IMR-90 (cell line): ENCODE measurements at regions not wholly inside any gene's neighbourhood (a gene's known extent, or its start where the extent isn't known, plus 50 kb on each side); places are given as distances from the start of the nearest gene placed in this dataset.

Experiments used
- ATAC-seq: fragments of 200-7000 bp; cut with Tn5 transposase; 2 replicates; pipeline ENCODE4 v1.9.1; 2020; ENCODE audit warnings: low read depth, mild to moderate bottlenecking, moderate library complexity
- BruUV-seq: library from RNA; stranded (reverse); fragments of 400-500 nt; replicated peaks from 2 replicates; lab custom pipeline; 2021; lab: Mats Ljungman, UMichigan
- CTCF ChIA-PET: fragments of 300-600 bp; formaldehyde crosslinking; extraction: SDS; loops from one replicate; lab custom pipeline; 2021; ENCODE audit warnings: antibody characterized with exemption; lab: Yijun Ruan, JAX
- POLR2A ChIA-PET: fragments of 300-600 bp; sonication (Branson Sonifier 250); formaldehyde crosslinking; loops from one replicate; lab custom pipeline; 2022; ENCODE audit warnings: antibody characterized with exemption; ENCODE audit not compliant: unreplicated experiment; lab: Charles Lee
- DNase-seq: peaks from one replicate; pipeline ENCODE4 v3.0.0; 2013
- H2AFZ ChIP-seq: replicated peaks from 2 replicates; pipeline ENCODE3; 2013; ENCODE audit warnings: low read length, mild to moderate bottlenecking; ENCODE audit not compliant: poor library complexity
- H2AK5ac ChIP-seq: 2 replicates; pipeline ENCODE4 v1.6.1; 2013; ENCODE audit warnings: low read depth, low read length, inconsistent platforms
- H2AK9ac ChIP-seq: replicated peaks from 2 replicates; pipeline ENCODE3; 2013; ENCODE audit warnings: mild to moderate bottlenecking, low read depth, low read length, moderate library complexity; ENCODE audit not compliant: poor library complexity
- H2BK120ac ChIP-seq: 2 replicates; pipeline ENCODE4 v1.6.1; 2013; ENCODE audit warnings: low read depth, low read length, inconsistent platforms
- H2BK15ac ChIP-seq: 3 replicates; pipeline ENCODE4 v1.6.1; 2013; ENCODE audit warnings: low read depth, low read length, inconsistent platforms
- H2BK20ac ChIP-seq: 2 replicates; pipeline ENCODE4 v1.6.1; 2013; ENCODE audit warnings: low read depth, mild to moderate bottlenecking, inconsistent platforms, low read length, moderate library complexity
- H2BK5ac ChIP-seq: 2 replicates; pipeline ENCODE4 v1.6.1; 2013; ENCODE audit warnings: mild to moderate bottlenecking, low read depth, low read length, inconsistent platforms; ENCODE audit not compliant: poor library complexity, severe bottlenecking
- H3K14ac ChIP-seq: replicated peaks from 2 replicates; pipeline ENCODE4 v1.6.1; 2013; ENCODE audit warnings: low read depth, low read length, inconsistent platforms
- H3K18ac ChIP-seq: 2 replicates; pipeline ENCODE4 v1.6.1; 2013; ENCODE audit warnings: low read depth, low read length, control low read depth
- H3K23ac ChIP-seq: 2 replicates; pipeline ENCODE4 v1.6.1; 2013; ENCODE audit warnings: low read depth, low read length, inconsistent platforms
- H3K27ac ChIP-seq: 2 replicates; pipeline ENCODE4 v1.5.1; 2013; ENCODE audit warnings: mild to moderate bottlenecking, control low read depth, low read length; ENCODE audit not compliant: insufficient read depth
- H3K27me3 ChIP-seq: 2 replicates; pipeline ENCODE4 v1.6.1; 2013; ENCODE audit warnings: low read length; ENCODE audit not compliant: control insufficient read depth, insufficient read depth
- H3K36me3 ChIP-seq: 2 replicates; pipeline ENCODE4 v1.6.1; 2013; ENCODE audit warnings: low read length, mixed read lengths; ENCODE audit not compliant: control insufficient read depth, insufficient read depth
- H3K4ac ChIP-seq: 2 replicates; pipeline ENCODE4 v1.6.1; 2013; ENCODE audit warnings: low read depth, low read length, inconsistent platforms
- H3K4me1 ChIP-seq: 2 replicates; pipeline ENCODE4 v1.6.1; 2013; ENCODE audit warnings: low read length, mixed read lengths; ENCODE audit not compliant: control insufficient read depth, insufficient read depth
- H3K4me2 ChIP-seq: 2 replicates; pipeline ENCODE4 v1.6.1; 2013; ENCODE audit warnings: low read depth, mild to moderate bottlenecking, control low read depth, low read length, moderate library complexity
- H3K4me3 ChIP-seq: 2 replicates; pipeline ENCODE4 v1.5.1; 2013; ENCODE audit warnings: low read depth, mild to moderate bottlenecking, control low read depth, low read length, moderate library complexity; ENCODE audit not compliant: insufficient read depth
- H3K56ac ChIP-seq: 2 replicates; pipeline ENCODE4 v1.6.1; 2013; ENCODE audit warnings: low read length, inconsistent platforms; ENCODE audit not compliant: insufficient read depth; ENCODE audit errors: extremely low read depth
- H3K79me1 ChIP-seq, 2 experiments: 2 replicates each; pipeline ENCODE4 v1.6.1; 2013; ENCODE audit warnings: low read length in 2 of 2, inconsistent platforms in 1 of 2, low read depth in 1 of 2
- H3K9ac ChIP-seq: 2 replicates; pipeline ENCODE4 v1.6.1; 2013; ENCODE audit warnings: low read depth, low read length, control low read depth
- H3K9me1 ChIP-seq: 2 replicates; pipeline ENCODE4 v1.6.1; 2013; ENCODE audit warnings: low read length, inconsistent platforms; ENCODE audit not compliant: insufficient read depth
- H3K9me3 ChIP-seq: 2 replicates; pipeline ENCODE4 v1.6.1; 2013; ENCODE audit warnings: low read length; ENCODE audit not compliant: control insufficient read depth, insufficient read depth
- H4K20me1 ChIP-seq: 2 replicates; pipeline ENCODE4 v1.6.1; 2013; ENCODE audit warnings: low read length, inconsistent platforms; ENCODE audit not compliant: insufficient read depth
- H4K5ac ChIP-seq: 2 replicates; pipeline ENCODE4 v1.6.1; 2013; ENCODE audit warnings: mild to moderate bottlenecking, low read depth, low read length, control low read depth
- H4K8ac ChIP-seq, 2 experiments: 2 replicates each; pipeline ENCODE4 v1.6.1; 2013; ENCODE audit warnings: low read depth in 2 of 2, low read length in 2 of 2, control low read depth in 1 of 2, inconsistent platforms in 1 of 2
- H4K91ac ChIP-seq: 2 replicates; pipeline ENCODE4 v1.6.1; 2013; ENCODE audit warnings: low read depth, low read length, inconsistent platforms; ENCODE audit not compliant: insufficient read depth
- BHLHE40 ChIP-seq: fragments of 150-350 bp; IDR thresholded peaks from 2 replicates; pipeline ENCODE4 v1.6.1; 2016; ENCODE audit warnings: mild to moderate bottlenecking, low read depth, low read length
- CEBPB ChIP-seq: IDR thresholded peaks from 2 replicates; pipeline ENCODE4 v1.6.1; 2012; ENCODE audit warnings: low read depth, low read length, improper control_type of control experiment
- CHD1 ChIP-seq: IDR thresholded peaks from 2 replicates; pipeline ENCODE4 v1.6.1; 2012; ENCODE audit warnings: low read depth, low read length, improper control_type of control experiment
- FOS ChIP-seq: fragments of 150-350 bp; IDR thresholded peaks from 2 replicates; pipeline ENCODE4 v1.6.1; 2016; ENCODE audit warnings: low read depth, low read length
- MAFK ChIP-seq: IDR thresholded peaks from 2 replicates; pipeline ENCODE4 v1.6.1; 2012; ENCODE audit warnings: low read depth, low read length, improper control_type of control experiment
- MAZ ChIP-seq: IDR thresholded peaks from 2 replicates; pipeline ENCODE4 v1.6.1; 2012; ENCODE audit warnings: low read depth, mild to moderate bottlenecking, low read length, improper control_type of control experiment, moderate library complexity, borderline replicate concordance
- MXI1 ChIP-seq: IDR thresholded peaks from 2 replicates; pipeline ENCODE4 v1.6.1; 2012; ENCODE audit warnings: low read depth, mild to moderate bottlenecking, low read length, moderate library complexity, borderline replicate concordance
- NFE2L2 ChIP-seq: fragments of 150-350 bp; IDR thresholded peaks from 2 replicates; pipeline ENCODE4 v1.6.1; 2016; ENCODE audit warnings: low read depth, mild to moderate bottlenecking, low read length
- POLR2A ChIP-seq: IDR thresholded peaks from 2 replicates; pipeline ENCODE4 v1.6.1; 2012; ENCODE audit warnings: mild to moderate bottlenecking, low read depth, low read length
- RAD21 ChIP-seq: IDR thresholded peaks from 2 replicates; pipeline ENCODE4 v1.6.1; 2012; ENCODE audit warnings: low read length, improper control_type of control experiment
- RCOR1 ChIP-seq: IDR thresholded peaks from 2 replicates; pipeline ENCODE4 v1.6.1; 2012; ENCODE audit warnings: mild to moderate bottlenecking, low read length, improper control_type of control experiment; ENCODE audit not compliant: insufficient replicate concordance
- RFX5 ChIP-seq: IDR thresholded peaks from 2 replicates; pipeline ENCODE4 v1.8.0; 2012; ENCODE audit warnings: low read depth, mild to moderate bottlenecking, low read length, moderate library complexity
- SMC3 ChIP-seq: fragments of 150-350 bp; IDR thresholded peaks from 2 replicates; pipeline ENCODE4 v1.6.1; 2016; ENCODE audit warnings: low read depth, mild to moderate bottlenecking, antibody characterized with exemption, low read length, moderate library complexity
- WGBS, 2 experiments: methylation state at CpG; one replicate each; pipeline versions ENCODE4 v1.1.5 to v1.1.7; 2013; ENCODE audit warnings: missing lambda C conversion rate in 2 of 2; ENCODE audit not compliant: insufficient read length in 1 of 2; ENCODE audit errors: extremely low coverage in 2 of 2; 5-methylcytosine and 5-hydroxymethylcytosine counted together
- dilution Hi-C: fragments of 300-500 bp; cut with HindIII; formaldehyde crosslinking; loops from one replicate; pipeline ENCODE4 v1.14.3; 2018; ENCODE audit warnings: low sequenced_read_pairs; ENCODE audit not compliant: unreplicated experiment
- in situ Hi-C: fragments of 300-500 bp; cut with MboI; formaldehyde crosslinking; loops from 3 replicates; pipeline ENCODE4 v1.14.3; 2019; ENCODE audit warnings: low sequenced_read_pairs, inconsistent platforms, mixed read lengths
- intact Hi-C: fragments of 100-400 bp; cut with micrococcal nuclease; formaldehyde crosslinking; loops from 2 replicates; pipeline ENCODE4 v1.10.0; 2022
- TF ChIP-seq, protein P1 (sequence below): conservative IDR thresholded peaks from 2 replicates; pipeline ENCODE4 v1.5.1; 2012; ENCODE audit warnings: mild to moderate bottlenecking, low read depth, low read length, improper control_type of control experiment
- TF ChIP-seq, protein P2 (sequence below): fragments of 150-350 bp; IDR thresholded peaks from 2 replicates; pipeline ENCODE4 v1.6.1; 2017; ENCODE audit warnings: mild to moderate bottlenecking, antibody characterized with exemption, low read length, low read depth
- TF ChIP-seq, protein P3 (sequence below): fragments of 150-350 bp; IDR thresholded peaks from 2 replicates; pipeline ENCODE4 v1.6.1; 2016; ENCODE audit warnings: low read depth, mild to moderate bottlenecking, low read length, moderate library complexity, borderline replicate concordance

DNA sequence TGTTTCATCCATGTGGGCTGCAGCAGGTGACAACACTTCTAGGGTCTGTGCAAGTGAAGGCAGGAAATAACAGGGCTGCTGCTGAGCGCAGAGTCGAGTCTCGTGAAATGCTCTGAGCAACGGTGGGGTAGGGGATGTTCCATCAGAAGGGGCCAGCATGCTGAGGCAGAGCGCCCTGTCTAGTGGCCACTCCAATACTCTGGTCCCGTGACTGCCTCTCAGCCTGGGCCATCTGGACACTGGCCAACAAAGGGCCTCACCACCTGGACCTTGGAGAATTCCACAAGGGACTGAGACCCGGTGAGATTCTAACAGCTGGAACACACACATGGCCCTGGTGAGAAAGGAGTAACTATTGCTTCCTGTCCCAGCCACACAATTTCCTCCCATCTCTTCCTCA, 375.7 kb downstream of the SHANK2 start:
- dilution Hi-C loops (no loop called here), in situ Hi-C loops (no loop called here), intact Hi-C loops (no loop called here)
- Histone ChIP-seq H3K56ac (no peak overlapping the region), H3K4ac (no peak overlapping the region), H3K79me1 (no peaks in the 10 kb centered on the region), H2BK5ac (no peak overlapping the region), H2AFZ (no peak overlapping the region), H3K9me3 (no peaks in the 10 kb centered on the region), H2BK20ac (no peak overlapping the region), H4K8ac (no peak overlapping the region), H3K9ac (no peak overlapping the region), H3K36me3 (no peaks in the 10 kb centered on the region), H3K4me1 (peaks cover 4% of the 10 kb centered on the region; the same call in 1 of the 2 replicates), H3K14ac (no peak overlapping the region), H3K23ac (no peak overlapping the region), H3K4me3 (no peak overlapping the region), H3K27me3 (no peaks in the 10 kb centered on the region; the same call in 1 of the 2 replicates), H3K4me2 (no peak overlapping the region), H4K5ac (no peak overlapping the region), H2AK5ac (no peak overlapping the region), H2BK15ac (no peak overlapping the region), H3K9me1 (0 out of 2 replicates have a peak, but pooled peaks cover 2% of the 10 kb centered on the region), H4K20me1 (no peaks in the 10 kb centered on the region; the same call in 1 of the 2 replicates), H4K91ac (no peak overlapping the region), H3K27ac (no peak overlapping the region), H2BK120ac (no peak overlapping the region), H3K18ac (no peak overlapping the region), H2AK9ac (no peak overlapping the region)
- WGBS, 2 experiments = no CpG with 5 or more reads among the region's 7 CpGs
- TF ChIP-seq RAD21 (no peak), RFX5 (no peak), CHD1 (no peak), MXI1 (no peak), NFE2L2 (no peak), MAZ (no peak), MAFK (no peak), SMC3 (no peak), POLR2A (no peak), CEBPB (no peak), FOS (no peak), RCOR1 (no peak), BHLHE40 (no peak)
- TF ChIP-seq, protein P1, sequence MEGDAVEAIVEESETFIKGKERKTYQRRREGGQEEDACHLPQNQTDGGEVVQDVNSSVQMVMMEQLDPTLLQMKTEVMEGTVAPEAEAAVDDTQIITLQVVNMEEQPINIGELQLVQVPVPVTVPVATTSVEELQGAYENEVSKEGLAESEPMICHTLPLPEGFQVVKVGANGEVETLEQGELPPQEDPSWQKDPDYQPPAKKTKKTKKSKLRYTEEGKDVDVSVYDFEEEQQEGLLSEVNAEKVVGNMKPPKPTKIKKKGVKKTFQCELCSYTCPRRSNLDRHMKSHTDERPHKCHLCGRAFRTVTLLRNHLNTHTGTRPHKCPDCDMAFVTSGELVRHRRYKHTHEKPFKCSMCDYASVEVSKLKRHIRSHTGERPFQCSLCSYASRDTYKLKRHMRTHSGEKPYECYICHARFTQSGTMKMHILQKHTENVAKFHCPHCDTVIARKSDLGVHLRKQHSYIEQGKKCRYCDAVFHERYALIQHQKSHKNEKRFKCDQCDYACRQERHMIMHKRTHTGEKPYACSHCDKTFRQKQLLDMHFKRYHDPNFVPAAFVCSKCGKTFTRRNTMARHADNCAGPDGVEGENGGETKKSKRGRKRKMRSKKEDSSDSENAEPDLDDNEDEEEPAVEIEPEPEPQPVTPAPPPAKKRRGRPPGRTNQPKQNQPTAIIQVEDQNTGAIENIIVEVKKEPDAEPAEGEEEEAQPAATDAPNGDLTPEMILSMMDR = no peak
- TF ChIP-seq, protein P2, sequence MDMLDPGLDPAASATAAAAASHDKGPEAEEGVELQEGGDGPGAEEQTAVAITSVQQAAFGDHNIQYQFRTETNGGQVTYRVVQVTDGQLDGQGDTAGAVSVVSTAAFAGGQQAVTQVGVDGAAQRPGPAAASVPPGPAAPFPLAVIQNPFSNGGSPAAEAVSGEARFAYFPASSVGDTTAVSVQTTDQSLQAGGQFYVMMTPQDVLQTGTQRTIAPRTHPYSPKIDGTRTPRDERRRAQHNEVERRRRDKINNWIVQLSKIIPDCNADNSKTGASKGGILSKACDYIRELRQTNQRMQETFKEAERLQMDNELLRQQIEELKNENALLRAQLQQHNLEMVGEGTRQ = no peak
- TF ChIP-seq, protein P3, sequence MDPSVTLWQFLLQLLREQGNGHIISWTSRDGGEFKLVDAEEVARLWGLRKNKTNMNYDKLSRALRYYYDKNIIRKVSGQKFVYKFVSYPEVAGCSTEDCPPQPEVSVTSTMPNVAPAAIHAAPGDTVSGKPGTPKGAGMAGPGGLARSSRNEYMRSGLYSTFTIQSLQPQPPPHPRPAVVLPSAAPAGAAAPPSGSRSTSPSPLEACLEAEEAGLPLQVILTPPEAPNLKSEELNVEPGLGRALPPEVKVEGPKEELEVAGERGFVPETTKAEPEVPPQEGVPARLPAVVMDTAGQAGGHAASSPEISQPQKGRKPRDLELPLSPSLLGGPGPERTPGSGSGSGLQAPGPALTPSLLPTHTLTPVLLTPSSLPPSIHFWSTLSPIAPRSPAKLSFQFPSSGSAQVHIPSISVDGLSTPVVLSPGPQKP = no peak
- DNase-seq (no peak), ATAC-seq (no peak)
- ChIA-PET CTCF (no interaction called here), POLR2A (no interaction called here)
- no TSS peak for BruUV-seq
